ENCODE measurements at regions not wholly inside any gene's neighbourhood (a gene's known extent, or its start where the extent isn't known, plus 50 kb on each side); places are given as distances from the start of the nearest gene placed in this dataset.
A peak's percentile ranks its signal among the peaks of the same experiment; 100 is the strongest.

GRCh38 chr10:63798599-63799498 is 277.6 kb downstream of the REEP3 start (continued):
- TF ChIP-seq CEBPZ (IDR thresholded peaks at IDR 0.05; ENCODE audit: low read length) (no peak), ZBTB4 (CRISPR knock-in tag; IDR thresholded peaks at IDR 0.05; ENCODE audit: borderline replicate concordance) (no peak), GABPB1 (CRISPR knock-in tag; IDR thresholded peaks at IDR 0.05) (peak; percentile 50; the same call in 1 of the 2 replicates), JUN (CRISPR knock-in tag; IDR thresholded peaks at IDR 0.05) (no peak)

All from HepG2 (cell line).